Right lobe of liver (tissue), 4 donors: ENCODE measurements at regions not wholly inside any gene's neighbourhood (a gene's known extent, or its start where the extent isn't known, plus 50 kb on each side); places are given as distances from the start of the nearest gene placed in this dataset.

Source experiments
- CTCF ChIP-seq, 4 donors: fragments of 200-600 bp in 3 of 4; fragments of 450-650 bp in 1 of 4; IDR thresholded peaks; one replicate each; pipeline versions ENCODE4 v1.5.1 to v1.8.0; 2016 to 2022; ENCODE audit warnings: antibody characterized with exemption in 4 of 4, mild to moderate bottlenecking in 2 of 4
- POLR2A ChIP-seq: fragments of 450-650 bp; IDR thresholded peaks from one replicate; pipeline ENCODE4 v1.6.1; 2017; ENCODE audit warnings: antibody characterized with exemption, mild to moderate bottlenecking
- donor health status: DM: no; HTN: no; CAD: no.
- donor health status: DM: no; HTN: no; CAD: no.
- donor health status: DM: no; HTN: yes; CAD: no.

DNA sequence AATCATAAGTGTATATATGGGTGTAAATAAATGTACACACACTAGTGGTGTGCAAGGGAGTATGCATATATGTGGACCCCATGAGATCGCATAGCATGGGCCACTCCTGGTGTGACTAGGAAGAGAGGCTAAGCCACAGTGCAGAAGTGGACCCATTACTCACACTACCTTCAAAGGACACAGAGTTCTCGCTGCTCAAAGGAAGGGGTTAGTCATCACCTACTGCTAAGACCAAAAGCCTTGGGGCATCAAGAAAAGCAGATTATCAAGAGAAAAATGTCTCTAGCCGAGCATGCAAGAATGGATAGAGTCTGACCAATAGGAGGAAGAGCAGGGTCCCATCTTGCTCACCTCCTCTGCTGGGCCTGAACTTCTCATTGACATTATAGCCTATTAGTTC is 195.5 kb downstream of the MAFB start:
- no peak for TF ChIP-seq POLR2A
- no peak for TF ChIP-seq CTCF (IDR thresholded peaks at IDR 0.05)
